ENCODE measurements at regions not wholly inside any gene's neighbourhood (a gene's known extent, or its start where the extent isn't known, plus 50 kb on each side); places are given as distances from the start of the nearest gene placed in this dataset.

DNA sequence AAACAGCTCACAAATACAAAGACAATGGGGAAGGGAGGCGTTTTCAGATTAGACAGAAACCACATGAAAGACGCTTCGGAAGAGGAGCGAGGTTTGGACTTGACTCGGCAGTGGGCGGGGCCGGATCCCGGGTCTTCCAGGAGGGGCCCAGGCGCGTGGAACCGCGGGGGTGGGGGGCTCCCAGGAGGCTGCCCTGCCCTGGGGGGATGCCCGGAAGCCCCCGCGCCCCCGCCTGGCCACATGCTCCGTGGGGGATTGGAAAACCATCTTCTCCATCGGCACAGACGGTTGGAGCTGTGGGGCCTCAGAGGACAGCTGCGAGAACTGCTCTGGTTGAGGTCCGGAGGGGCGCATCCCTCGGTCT is 186.0 kb upstream of the SHH start:
- H3K4me3 ChIP-seq = no peak overlapping the region
- CTCF ChIA-PET = interaction anchor here (1.0 kb wide), 1 partner anchor 57 kb away, joined by 3 read pairs; no protein-coding TSS in a partner anchor
- no peak for DNase-seq (ENCODE audit: low read depth in 1 of 2, low spot score in 1 of 2)
- H3K27ac ChIP-seq = no peak overlapping the region
- H3K9me3 ChIP-seq = no peaks in the 10 kb centered on the region
- POLR2A ChIA-PET = no interaction called here
- TF ChIP-seq HEYL (CRISPR knock-in tag; IDR thresholded peaks at IDR 0.05) (no peak), NPAS2 (CRISPR knock-in tag; IDR thresholded peaks at IDR 0.05; ENCODE audit: borderline replicate concordance) (no peak), JUNB (IDR thresholded peaks at IDR 0.05) (no peak)
- no peak for FAIRE-seq
- no peak for ATAC-seq
- no peak overlapping the region for H3K4me2 ChIP-seq
- no peaks in the 10 kb centered on the region for H3K4me1 ChIP-seq
- WGBS (ENCODE audit: missing lambda C conversion rate) = 56% methylated on average over 15 of the region's 23 CpGs

- peak overlapping the region in 1 of 2 experiments; percentile 39; a peak in 1 of 6 replicates for H3K27ac ChIP-seq
- no peak for FAIRE-seq
- TF ChIP-seq MAFK (IDR thresholded peaks at IDR 0.05; ENCODE audit: partially characterized antibody) (no peak), JUNB (IDR thresholded peaks at IDR 0.05) (no peak), CHD2 (IDR thresholded peaks at IDR 0.05; ENCODE audit: low read length, partially characterized antibody) (no peak), ZSCAN20 (CRISPR knock-in tag; IDR thresholded peaks at IDR 0.05) (no peak), NR3C1 (IDR thresholded peaks at IDR 0.05) (no peak), POLR2AphosphoS2 (conservative IDR thresholded peaks at IDR 0.05; ENCODE audit: low read length) (no peak), CTCF (IDR thresholded peaks at IDR 0.05) (no peak), JUN (IDR thresholded peaks at IDR 0.05) (no peak), ZC3H11A (IDR thresholded peaks at IDR 0.05) (no peak), HES2 (IDR thresholded peaks at IDR 0.05) (no peak), CHD4 (IDR thresholded peaks at IDR 0.05; ENCODE audit: borderline replicate concordance) (no peak), PHF8 (IDR thresholded peaks at IDR 0.05; ENCODE audit: borderline replicate concordance, low read depth) (no peak), RARB (CRISPR knock-in tag; IDR thresholded peaks at IDR 0.05) (no peak), NFE2L2 (conservative IDR thresholded peaks at IDR 0.05; ENCODE audit: low read length) (no peak), REST (IDR thresholded peaks at IDR 0.05) (no peak), TFCP2L1 (CRISPR knock-in tag; IDR thresholded peaks at IDR 0.05) (no peak), EHMT2 (IDR thresholded peaks at IDR 0.05; ENCODE audit: low read depth) (no peak)
- TF ChIP-seq, protein P1, sequence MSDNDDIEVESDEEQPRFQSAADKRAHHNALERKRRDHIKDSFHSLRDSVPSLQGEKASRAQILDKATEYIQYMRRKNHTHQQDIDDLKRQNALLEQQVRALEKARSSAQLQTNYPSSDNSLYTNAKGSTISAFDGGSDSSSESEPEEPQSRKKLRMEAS (IDR thresholded peaks at IDR 0.05) = no peak
- no peak overlapping the region for H3K4me3 ChIP-seq
- no peaks in the 10 kb centered on the region for H3K9me3 ChIP-seq
- ChIA-PET CTCF (no interaction called here), POLR2A (no interaction called here)
- H3K4me1 ChIP-seq = no peaks in the 10 kb centered on the region
- ATAC-seq = no peak
- WGBS (ENCODE audit: missing lambda C conversion rate) = 80% methylated on average over 35 of the region's 35 CpGs
- H3K4me2 ChIP-seq = no peak overlapping the region
- no peak for DNase-seq (ENCODE audit: low read depth in 1 of 2, low spot score in 1 of 2)
These were observed 185.4 kb upstream of the SHH start for GRCh38 chr7:155997431-155998327.
